ENCODE measurements at regions not wholly inside any gene's neighbourhood (a gene's known extent, or its start where the extent isn't known, plus 50 kb on each side); places are given as distances from the start of the nearest gene placed in this dataset.

DNA sequence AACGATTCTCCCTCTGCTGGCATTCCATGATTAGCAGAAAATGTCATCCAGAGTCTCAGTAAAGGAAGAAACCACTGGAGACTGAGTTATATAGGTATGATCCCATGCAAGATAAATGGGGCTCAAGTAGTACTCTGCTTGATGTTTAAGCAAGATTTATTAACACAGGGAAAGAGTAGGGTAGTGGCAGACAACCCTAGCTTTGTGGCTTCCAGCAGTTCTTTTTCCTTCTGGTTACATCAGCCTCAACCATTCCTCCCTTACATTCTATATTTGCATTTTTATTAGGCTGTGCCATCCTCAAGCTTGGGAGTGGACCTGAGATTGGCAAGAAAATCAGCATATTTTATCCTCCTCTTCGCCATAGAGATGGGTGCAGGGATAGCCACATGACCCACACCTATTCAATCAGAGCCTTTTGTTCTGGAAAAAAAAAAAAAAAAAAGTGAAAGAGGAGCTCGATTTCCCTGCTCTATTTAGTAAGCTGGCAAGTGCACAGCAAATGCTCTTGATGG lies 402.1 kb downstream of the ZNF536 start:
- DNase-seq: no peak

GRCh38 chr19:30762651-30763050 lies 390.5 kb downstream of the ZNF536 start:
- no peak for DNase-seq

- DNase-seq: no peak
Observed at GRCh38 chr19:30760014-30760413, 387.8 kb downstream of the ZNF536 start.

GRCh38 chr19:30757837-30758617 lies 385.8 kb downstream of the ZNF536 start:
- no peak for DNase-seq

DNA sequence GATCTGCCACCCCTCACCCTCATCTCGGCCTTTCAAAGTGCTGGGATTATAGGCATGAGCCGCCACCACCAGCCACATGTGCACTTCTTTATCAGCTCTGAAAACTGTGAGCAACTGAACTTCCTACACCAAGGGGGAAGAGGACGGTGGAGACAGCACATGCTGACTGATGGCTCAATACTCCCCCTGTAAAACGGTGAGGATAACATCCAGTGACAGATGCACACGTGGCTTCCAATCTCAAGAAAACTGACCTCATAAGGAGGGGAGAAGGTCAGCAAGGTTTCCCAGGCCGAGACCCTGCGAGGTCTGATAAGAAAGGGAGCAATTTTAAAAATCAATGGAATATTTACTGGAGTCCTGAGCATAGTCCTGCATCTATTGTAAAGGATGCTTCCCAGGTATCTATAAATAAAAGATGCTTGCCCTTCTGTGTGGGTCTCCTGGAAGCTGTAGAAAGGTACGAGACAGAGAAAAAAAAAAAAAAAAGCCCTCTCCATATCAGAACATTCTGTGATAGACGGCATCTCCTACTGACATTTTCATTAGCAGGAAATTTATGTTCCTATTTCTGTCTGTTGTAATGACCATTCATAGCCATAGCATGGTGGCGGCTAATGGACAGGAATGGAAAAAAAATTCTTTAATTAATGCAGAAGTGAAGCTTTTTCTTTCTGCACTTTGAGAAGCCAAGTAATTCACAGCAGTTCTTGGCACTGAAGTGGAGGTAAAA lies 385.1 kb downstream of the ZNF536 start:
- no peak for DNase-seq

DNA sequence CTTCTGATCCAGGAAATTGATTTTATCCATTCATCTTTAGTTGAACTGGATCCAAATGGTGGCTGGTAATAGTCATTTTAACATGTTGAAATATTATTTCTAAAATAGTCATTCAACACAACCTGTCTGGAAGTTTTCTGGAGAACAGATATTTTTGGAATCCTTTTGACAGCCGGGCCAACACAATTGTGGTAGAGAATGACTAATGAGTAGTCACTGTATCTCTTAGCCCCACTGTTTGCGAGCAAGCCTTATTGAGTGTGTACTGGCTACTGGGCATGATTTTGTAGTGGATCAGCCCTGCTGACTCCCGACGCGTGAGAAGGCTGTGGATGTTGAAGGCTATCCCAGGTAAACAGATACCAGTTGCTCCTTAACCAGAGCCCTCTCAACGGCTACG lies 383.4 kb downstream of the ZNF536 start:
- DNase-seq: no peak

GRCh38 chr19:30754162-30754561 lies 382.0 kb downstream of the ZNF536 start:
- DNase-seq: no peak

GRCh38 chr19:30752876-30753275 lies 380.7 kb downstream of the ZNF536 start:
- DNase-seq: no peak

DNA sequence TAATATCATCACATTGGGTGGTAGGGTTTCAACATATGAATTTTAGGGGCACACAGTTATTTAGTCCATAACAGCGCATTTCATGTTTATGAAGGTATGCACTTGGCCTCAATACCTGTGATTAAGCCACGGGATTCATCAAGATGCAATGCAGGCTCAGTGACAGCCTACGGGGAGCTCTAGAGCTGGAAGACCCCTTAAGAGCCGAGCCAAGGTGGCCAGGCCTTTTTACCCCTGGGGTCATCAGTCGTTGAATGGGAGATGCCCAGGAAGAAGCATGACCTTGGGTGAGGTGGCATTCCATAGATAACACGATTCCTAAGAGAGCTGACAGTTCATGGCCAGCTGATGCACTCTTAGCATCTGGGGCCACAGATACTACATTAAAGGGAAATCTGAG lies 380.0 kb downstream of the ZNF536 start:
- no peak for DNase-seq

DNA sequence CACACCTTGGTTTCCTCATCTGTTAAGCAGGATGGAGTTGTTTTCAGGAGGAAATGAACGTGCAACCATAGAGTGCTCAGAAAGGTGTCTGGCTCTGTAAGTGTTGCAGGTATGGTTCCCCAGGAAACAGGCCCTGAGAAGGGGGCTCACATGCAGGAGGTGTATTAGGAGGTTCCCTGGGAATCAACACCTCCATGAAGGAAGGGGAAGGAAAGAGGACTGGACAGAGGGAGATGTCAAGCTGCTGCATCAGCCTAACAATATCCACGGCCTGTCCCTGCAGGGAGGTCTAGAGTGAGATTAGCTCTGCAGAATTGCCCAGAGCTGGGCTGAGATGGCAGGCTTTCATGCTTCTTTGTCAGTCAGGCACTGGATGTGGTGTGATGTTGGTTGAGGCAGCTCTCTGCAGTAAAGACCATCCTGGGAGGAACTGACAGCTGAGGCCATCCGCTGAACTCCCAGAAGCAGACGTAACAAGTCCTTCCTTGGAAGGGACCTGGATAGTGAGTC lies 373.3 kb downstream of the ZNF536 start:
- DNase-seq: no peak

DNA sequence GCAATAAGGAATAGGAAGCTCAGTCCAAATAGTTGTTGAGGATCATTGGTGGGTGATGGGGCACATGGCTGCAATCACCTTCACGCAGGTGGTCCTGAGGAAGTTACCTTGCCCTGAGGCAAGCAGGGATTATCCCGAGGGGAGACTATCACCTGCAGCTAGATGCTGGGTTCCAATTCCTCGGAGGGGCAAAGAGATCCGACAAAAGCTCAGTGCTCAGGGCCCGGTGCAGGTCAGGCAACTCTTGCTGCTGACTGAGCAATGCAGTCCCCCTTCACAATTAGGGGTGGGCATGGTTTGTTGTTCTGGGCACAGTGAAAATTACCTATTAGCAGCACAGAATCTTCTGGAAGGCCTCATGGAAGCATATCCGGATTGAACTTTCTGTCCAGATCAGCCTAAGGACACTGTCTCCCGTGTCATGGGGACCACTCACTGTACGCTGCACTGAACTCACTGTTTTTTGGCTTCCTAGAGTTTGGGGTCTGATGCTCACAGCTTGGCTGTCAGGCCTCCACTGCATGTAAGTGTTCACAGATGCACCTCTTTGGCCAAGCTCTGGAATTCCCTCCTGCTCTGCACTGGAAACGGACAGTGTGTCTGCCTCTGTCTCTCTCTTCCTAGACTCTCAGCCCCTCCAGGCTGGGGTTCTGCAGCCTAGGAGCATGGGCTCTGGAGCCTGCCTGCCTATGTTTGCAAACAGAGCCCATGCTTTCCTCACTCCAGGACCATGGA lies 372.7 kb downstream of the ZNF536 start:
- no peak for DNase-seq

DNA sequence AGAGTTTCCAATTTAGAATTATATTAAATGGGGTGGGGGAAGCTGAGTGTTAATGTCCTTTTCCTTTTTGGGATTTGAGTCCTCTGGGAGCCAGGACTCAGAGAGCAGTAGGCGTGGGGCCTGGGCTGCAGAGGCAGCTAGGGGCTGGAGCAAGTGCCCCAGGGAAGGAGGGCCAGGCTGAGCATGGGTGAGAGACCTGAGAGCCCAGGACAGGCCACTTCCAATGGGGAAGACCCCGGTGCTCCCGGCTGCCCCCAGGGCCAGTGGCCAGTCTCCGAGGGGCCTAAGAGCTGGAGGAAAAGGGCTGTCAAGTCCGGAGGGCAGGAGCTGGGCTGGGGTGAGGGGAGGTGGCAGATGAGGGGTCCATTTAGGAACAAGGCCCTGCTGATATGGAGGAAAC lies 371.5 kb downstream of the ZNF536 start:
- DNase-seq: no peak

DNA sequence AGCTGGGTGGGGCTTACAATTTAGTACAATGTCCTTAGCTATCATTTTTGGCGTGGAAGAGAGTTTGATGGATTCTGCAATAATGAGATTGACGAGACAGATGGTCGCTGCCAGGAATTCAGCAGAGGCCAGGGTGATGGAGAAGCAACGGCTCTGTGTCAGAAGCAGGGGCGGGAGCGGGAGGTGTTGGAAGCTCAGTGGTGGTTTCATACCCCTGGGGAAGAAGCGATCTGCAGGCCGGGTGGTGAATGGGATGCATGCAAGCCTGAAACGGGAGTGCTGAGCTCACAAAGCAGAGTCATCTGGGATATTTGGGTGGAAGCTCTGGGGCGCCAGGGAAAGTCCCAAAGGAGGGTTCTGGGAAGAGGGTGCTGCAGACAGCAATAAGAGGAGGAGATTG lies 370.8 kb downstream of the ZNF536 start:
- no peak for DNase-seq

- DNase-seq: no peak
Observed at GRCh38 chr19:30742406-30742938, 370.3 kb downstream of the ZNF536 start.

GRCh38 chr19:30741566-30741965 lies 369.4 kb downstream of the ZNF536 start:
- no peak for DNase-seq

GRCh38 chr19:30739394-30739793 lies 367.2 kb downstream of the ZNF536 start:
- DNase-seq: no peak

DNA sequence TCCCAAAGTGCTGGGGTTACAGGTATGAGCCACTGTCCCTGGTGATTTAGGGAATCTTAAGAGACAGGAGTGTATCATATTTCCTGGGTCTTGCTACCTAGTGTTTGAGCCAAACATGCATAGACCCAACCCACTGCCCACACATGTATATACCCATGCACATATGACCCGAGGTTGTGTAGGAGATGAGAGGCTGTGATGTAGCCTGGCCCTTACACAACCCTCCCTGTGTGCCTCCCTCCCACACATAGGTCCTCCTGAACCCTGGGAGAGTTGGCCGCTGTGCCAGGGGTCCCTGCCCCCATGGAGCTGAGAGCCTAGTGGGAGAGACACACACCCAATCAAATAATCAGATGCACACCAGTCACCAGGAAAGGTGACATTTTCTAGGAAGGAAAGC lies 365.9 kb downstream of the ZNF536 start:
- no peak for DNase-seq

DNA sequence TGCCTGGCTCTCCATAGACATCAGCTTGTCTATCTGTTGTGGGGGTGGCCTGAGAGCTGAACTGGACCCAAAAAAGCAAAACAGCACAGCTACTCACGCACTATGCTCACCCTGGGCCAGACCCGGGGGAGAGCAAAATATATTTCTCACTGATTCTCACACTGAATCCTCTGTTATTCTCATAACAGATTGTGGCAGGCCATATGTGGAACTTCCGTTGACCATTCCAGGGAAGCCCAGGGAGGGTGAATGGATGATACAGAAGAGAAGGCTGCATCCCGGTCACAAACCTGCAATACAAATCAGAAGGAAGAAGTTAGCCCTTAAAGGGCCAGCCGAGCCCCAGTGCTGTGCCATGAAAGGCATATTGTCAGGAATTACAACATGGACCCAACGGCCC lies 362.5 kb downstream of the ZNF536 start:
- no peak for DNase-seq

DNA sequence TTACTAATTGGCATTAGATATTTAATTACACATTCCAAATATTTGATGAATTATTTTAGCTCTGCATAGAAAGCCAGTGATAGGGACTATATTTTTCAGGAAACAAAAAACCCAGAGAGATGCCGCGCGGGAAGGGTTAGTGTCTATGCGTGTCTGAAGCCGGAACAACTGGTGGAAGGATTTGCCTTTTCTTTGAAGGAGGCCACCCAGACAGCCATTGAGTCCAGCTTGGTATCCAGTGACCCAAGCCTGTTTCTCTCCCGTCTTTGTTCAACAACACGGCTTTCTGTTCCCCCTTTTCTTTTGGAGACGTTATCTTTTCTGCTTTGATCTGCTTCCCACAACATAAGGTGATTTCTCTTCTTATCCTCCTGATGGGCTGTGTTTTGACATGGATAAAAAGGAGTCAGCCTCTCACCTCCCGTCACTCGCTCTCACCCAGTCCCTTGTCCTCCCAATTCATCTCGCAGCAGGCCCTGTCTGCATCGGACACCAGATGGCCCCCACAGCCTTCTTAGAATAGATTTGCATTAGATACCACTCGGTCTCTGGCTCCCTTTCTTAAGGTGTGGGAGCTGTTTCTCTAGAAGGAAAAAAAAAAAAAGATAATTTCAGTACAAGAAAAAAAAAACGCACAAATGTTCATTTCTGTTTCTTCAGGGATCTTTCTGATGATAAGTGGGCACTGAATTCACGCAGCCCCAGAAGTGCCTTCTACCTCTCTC lies 361.8 kb downstream of the ZNF536 start:
- no peak for DNase-seq

GRCh38 chr19:30731591-30731990 lies 359.4 kb downstream of the ZNF536 start:
- no peak for DNase-seq

DNA sequence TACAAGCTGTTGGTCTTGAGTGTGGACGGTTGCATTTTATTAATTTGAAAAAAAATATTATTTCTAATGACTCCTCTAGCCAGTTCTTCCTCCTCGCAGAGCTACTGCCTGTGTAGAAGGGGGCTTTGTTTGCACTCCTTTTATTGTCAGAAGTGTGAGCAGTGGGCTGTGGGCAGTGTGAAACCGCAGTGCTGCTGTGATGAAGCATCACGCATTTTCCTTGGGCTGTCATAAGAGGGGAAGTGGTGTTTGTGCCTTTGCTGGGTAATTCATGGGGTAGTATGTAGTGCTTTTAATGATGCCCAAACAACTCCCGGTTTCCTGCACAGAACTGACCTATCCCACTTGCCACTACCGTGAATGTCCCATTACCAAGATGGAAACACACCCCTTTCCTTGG lies 357.3 kb downstream of the ZNF536 start:
- no peak for DNase-seq

DNA sequence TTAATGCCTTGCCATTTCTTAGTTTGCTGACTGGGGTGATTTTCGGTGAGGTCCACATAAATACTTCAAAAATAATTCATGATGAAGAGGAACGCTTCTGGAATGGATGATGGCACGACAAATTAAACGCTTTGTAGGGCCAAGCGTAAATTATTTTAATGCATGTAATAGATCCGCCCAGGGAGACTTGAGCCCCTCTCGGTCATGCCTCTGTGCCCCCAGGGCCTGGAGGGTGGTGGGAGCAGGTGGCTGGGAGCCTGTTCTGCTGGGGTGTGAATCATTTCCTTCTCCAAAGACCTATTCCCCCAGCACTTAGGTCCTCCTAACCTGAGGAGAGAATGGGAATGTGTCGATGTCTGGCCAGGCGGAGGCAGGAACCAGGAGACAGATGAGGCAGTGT lies 350.6 kb downstream of the ZNF536 start:
- DNase-seq: no peak

Data from stimulated activated CD4-positive, alpha-beta T cell treated with anti-CD3 and anti-CD28 coated beads, Interleukin-2, amount 100 ng/mL, for 24 hours (primary cell).